Activated naive CD4-positive, alpha-beta T cell treated with anti-CD3 and anti-CD28 coated beads for 36 hours (primary cell): ENCODE measurements at regions not wholly inside any gene's neighbourhood (a gene's known extent, or its start where the extent isn't known, plus 50 kb on each side); places are given as distances from the start of the nearest gene placed in this dataset.

Source experiments
- CTCF ChIA-PET: fragments of 350-600 bp; sonication (Branson Sonifier 250); formaldehyde crosslinking; loops from one replicate; lab custom pipeline; 2021; ENCODE audit warnings: antibody characterized with exemption; lab: Charles Lee
- DNase-seq: peaks from one replicate; pipeline ENCODE4 v3.0.0-alpha.2; 2020
- H3K27ac Mint-ChIP-seq: one replicate; pipeline ENCODE4 v1.8.0; 2021; ENCODE audit warnings: mild to moderate bottlenecking, mixed read lengths
- H3K27me3 Mint-ChIP-seq: one replicate; pipeline ENCODE4 v1.8.0; 2021; ENCODE audit warnings: low read depth, mixed read lengths
- H3K36me3 Mint-ChIP-seq: one replicate; pipeline ENCODE4 v1.8.0; 2021; ENCODE audit warnings: low read depth, mixed read lengths
- H3K4me1 Mint-ChIP-seq: one replicate; pipeline ENCODE4 v1.8.0; 2021; ENCODE audit warnings: low read depth, mixed read lengths
- H3K4me3 Mint-ChIP-seq: one replicate; pipeline ENCODE4 v1.8.0; 2021; ENCODE audit warnings: mild to moderate bottlenecking, moderate library complexity, mixed read lengths
- H3K9me3 Mint-ChIP-seq: one replicate; pipeline ENCODE4 v1.8.0; 2021; ENCODE audit warnings: mixed read lengths
- intact Hi-C: fragments of 100-400 bp; cut with micrococcal nuclease; formaldehyde crosslinking; loops from one replicate; pipeline ENCODE4 v1.15.1; 2023

- CTCF ChIA-PET, result no interaction called here
- intact Hi-C loops, result no loop called here
- peaks cover 11% of the 10 kb centered on the region for H3K4me1 Mint-ChIP-seq
- DNase-seq, result no peak
- no peak overlapping the region for H3K27ac Mint-ChIP-seq
- H3K4me3 Mint-ChIP-seq, result no peak overlapping the region
- no peaks in the 10 kb centered on the region for H3K36me3 Mint-ChIP-seq
- no peaks in the 10 kb centered on the region for H3K9me3 Mint-ChIP-seq
- H3K27me3 Mint-ChIP-seq, result no peaks in the 10 kb centered on the region
These were observed 206.1 kb upstream of the CST7 start for GRCh38 chr20:24742989-24743388.

GRCh38 chr20:24743641-24744040 lies 205.4 kb upstream of the CST7 start:
- H3K27ac Mint-ChIP-seq, result no peak overlapping the region
- no peak overlapping the region for H3K4me3 Mint-ChIP-seq
- DNase-seq, result no peak
- peaks cover 11% of the 10 kb centered on the region for H3K4me1 Mint-ChIP-seq
- H3K36me3 Mint-ChIP-seq, result no peaks in the 10 kb centered on the region
- no peaks in the 10 kb centered on the region for H3K9me3 Mint-ChIP-seq
- CTCF ChIA-PET, result no interaction called here
- intact Hi-C loops, result no loop called here
- H3K27me3 Mint-ChIP-seq, result no peaks in the 10 kb centered on the region

- Mint-ChIP-seq H3K4me1 (peaks cover 1% of the 10 kb centered on the region), H3K9me3 (no peaks in the 10 kb centered on the region), H3K27ac (no peak overlapping the region), H3K27me3 (no peaks in the 10 kb centered on the region), H3K4me3 (no peak overlapping the region), H3K36me3 (no peaks in the 10 kb centered on the region)
- intact Hi-C loops, result no loop called here
- DNase-seq, result no peak
- CTCF ChIA-PET, result no interaction called here
These were observed 204.3 kb upstream of the CST7 start for GRCh38 chr20:24744747-24745146.

- Mint-ChIP-seq H3K36me3 (no peaks in the 10 kb centered on the region), H3K9me3 (no peaks in the 10 kb centered on the region), H3K27me3 (no peaks in the 10 kb centered on the region), H3K4me1 (no peaks in the 10 kb centered on the region), H3K27ac (no peak overlapping the region), H3K4me3 (no peak overlapping the region)
- CTCF ChIA-PET, result no interaction called here
- intact Hi-C loops, result no loop called here
- DNase-seq, result no peak
These were observed 203.9 kb upstream of the CST7 start for GRCh38 chr20:24745206-24745605.

GRCh38 chr20:24745617-24746350 lies 203.3 kb upstream of the CST7 start:
- no peaks in the 10 kb centered on the region for H3K27me3 Mint-ChIP-seq
- intact Hi-C loops, result no loop called here

GRCh38 chr20:24746351-24746685 lies 202.8 kb upstream of the CST7 start:
- no peaks in the 10 kb centered on the region for H3K4me1 Mint-ChIP-seq
- intact Hi-C loops, result no loop called here
- no peak overlapping the region for H3K27ac Mint-ChIP-seq
- no peaks in the 10 kb centered on the region for H3K27me3 Mint-ChIP-seq
- CTCF ChIA-PET, result no interaction called here
- H3K4me3 Mint-ChIP-seq, result no peak overlapping the region
- no peaks in the 10 kb centered on the region for H3K36me3 Mint-ChIP-seq
- H3K9me3 Mint-ChIP-seq, result no peaks in the 10 kb centered on the region
- no peak for DNase-seq

More at GRCh38 chr20:24745617-24746350, 203.3 kb upstream of the CST7 start:
- H3K36me3 Mint-ChIP-seq, result no peaks in the 10 kb centered on the region
- H3K9me3 Mint-ChIP-seq, result no peaks in the 10 kb centered on the region
- H3K27ac Mint-ChIP-seq, result no peak overlapping the region
- CTCF ChIA-PET, result no interaction called here
- DNase-seq, result no peak
- no peak overlapping the region for H3K4me3 Mint-ChIP-seq
- no peaks in the 10 kb centered on the region for H3K4me1 Mint-ChIP-seq

GRCh38 chr20:24747010-24747712 lies 201.9 kb upstream of the CST7 start:
- Mint-ChIP-seq H3K36me3 (no peaks in the 10 kb centered on the region), H3K27ac (no peak overlapping the region), H3K4me1 (no peaks in the 10 kb centered on the region), H3K9me3 (no peaks in the 10 kb centered on the region), H3K4me3 (no peak overlapping the region), H3K27me3 (no peaks in the 10 kb centered on the region)
- CTCF ChIA-PET, result no interaction called here
- intact Hi-C loops, result no loop called here
- peak; percentile 32 for DNase-seq

- H3K27me3 Mint-ChIP-seq, result no peaks in the 10 kb centered on the region
- no peaks in the 10 kb centered on the region for H3K36me3 Mint-ChIP-seq
- CTCF ChIA-PET, result no interaction called here
- H3K4me3 Mint-ChIP-seq, result no peak overlapping the region
- intact Hi-C loops, result no loop called here
- no peaks in the 10 kb centered on the region for H3K9me3 Mint-ChIP-seq
- H3K4me1 Mint-ChIP-seq, result no peaks in the 10 kb centered on the region
- no peak overlapping the region for H3K27ac Mint-ChIP-seq
- no peak for DNase-seq
These were observed 201.0 kb upstream of the CST7 start for GRCh38 chr20:24747881-24748595.

- H3K4me3 Mint-ChIP-seq, result no peak overlapping the region
- CTCF ChIA-PET, result interaction anchor here (0.7 kb wide), 1 partner anchor 81 kb away, joined by 4 read pairs; no protein-coding TSS in a partner anchor
- H3K4me1 Mint-ChIP-seq, result peaks cover 4% of the 10 kb centered on the region
- no peak overlapping the region for H3K27ac Mint-ChIP-seq
- no peaks in the 10 kb centered on the region for H3K9me3 Mint-ChIP-seq
- no peak for DNase-seq
- peaks cover 2% of the 10 kb centered on the region for H3K27me3 Mint-ChIP-seq
- intact Hi-C loops, result loop anchor here (10.0 kb wide), 1 partner anchor 57 kb away; no protein-coding TSS in a partner anchor
- no peaks in the 10 kb centered on the region for H3K36me3 Mint-ChIP-seq
These were observed 197.5 kb upstream of the CST7 start for GRCh38 chr20:24751551-24751950.

- Mint-ChIP-seq H3K36me3 (no peaks in the 10 kb centered on the region), H3K27me3 (peaks cover 3% of the 10 kb centered on the region), H3K4me3 (no peak overlapping the region), H3K27ac (no peak overlapping the region), H3K9me3 (no peaks in the 10 kb centered on the region), H3K4me1 (peaks cover 4% of the 10 kb centered on the region)
- no peak for DNase-seq
- CTCF ChIA-PET, result interaction anchor here (0.6 kb wide), 1 partner anchor 166 kb away, joined by 3 read pairs; no protein-coding TSS in a partner anchor
- intact Hi-C loops, result loop anchor here (10.0 kb wide), 1 partner anchor 58 kb away; no protein-coding TSS in a partner anchor
These were observed 196.5 kb upstream of the CST7 start for GRCh38 chr20:24752612-24753011.

GRCh38 chr20:24753130-24753529 lies 195.9 kb upstream of the CST7 start:
- Mint-ChIP-seq H3K27me3 (peaks cover 3% of the 10 kb centered on the region), H3K9me3 (no peaks in the 10 kb centered on the region), H3K4me3 (no peak overlapping the region), H3K36me3 (no peaks in the 10 kb centered on the region), H3K27ac (no peak overlapping the region), H3K4me1 (peaks cover 4% of the 10 kb centered on the region)
- CTCF ChIA-PET, result interaction anchor here (0.6 kb wide), 2 partner anchors 12 to 166 kb away, joined by 3 read pairs; no protein-coding TSS in a partner anchor
- DNase-seq, result no peak
- intact Hi-C loops, result loop anchor here (10.0 kb wide), 1 partner anchor 58 kb away; no protein-coding TSS in a partner anchor

- no peaks in the 10 kb centered on the region for H3K36me3 Mint-ChIP-seq
- H3K4me3 Mint-ChIP-seq, result no peak overlapping the region
- no peak for DNase-seq
- peaks cover 4% of the 10 kb centered on the region for H3K4me1 Mint-ChIP-seq
- CTCF ChIA-PET, result no interaction called here
- no peaks in the 10 kb centered on the region for H3K9me3 Mint-ChIP-seq
- peaks cover 3% of the 10 kb centered on the region for H3K27me3 Mint-ChIP-seq
- intact Hi-C loops, result loop anchor here (10.0 kb wide), 1 partner anchor 60 kb away; no protein-coding TSS in a partner anchor
- no peak overlapping the region for H3K27ac Mint-ChIP-seq
These were observed 194.4 kb upstream of the CST7 start for GRCh38 chr20:24754691-24755090.
